Fibroblast of pulmonary artery (primary cell): ENCODE measurements at regions not wholly inside any gene's neighbourhood (a gene's known extent, or its start where the extent isn't known, plus 50 kb on each side); places are given as distances from the start of the nearest gene placed in this dataset.

Experiments
- DNase-seq: peaks from one replicate; pipeline ENCODE4 v3.0.0-alpha.2; 2010; ENCODE audit warnings: low read depth
- H3K4me3 ChIP-seq: replicated peaks from 2 replicates; pipeline ENCODE4 v1.5.1; 2011; ENCODE audit warnings: low read depth, mild to moderate bottlenecking, control low read depth, low read length, moderate library complexity
- CTCF ChIP-seq: IDR thresholded peaks from 2 replicates; pipeline ENCODE4 v1.5.1; 2011; ENCODE audit warnings: mild to moderate bottlenecking, control low read depth, low read length, inconsistent platforms; ENCODE audit errors: missing control alignments

GRCh38 chr1:60740154-60740553 lies 342.2 kb upstream of the NFIA start:
- no peak for DNase-seq
- TF ChIP-seq CTCF = no peak
- no peak overlapping the region for H3K4me3 ChIP-seq

- no peak overlapping the region for H3K4me3 ChIP-seq
- TF ChIP-seq CTCF = no peak
- DNase-seq = no peak
These were observed 342.6 kb upstream of the NFIA start for GRCh38 chr1:60739729-60740128.

- TF ChIP-seq CTCF = no peak
These were observed 349.4 kb upstream of the NFIA start for GRCh38 chr1:60732977-60733401.

GRCh38 chr1:60731321-60731720 lies 351.0 kb upstream of the NFIA start:
- no peak overlapping the region for H3K4me3 ChIP-seq
- no peak for TF ChIP-seq CTCF
- no peak for DNase-seq

More at GRCh38 chr1:60732977-60733401, 349.4 kb upstream of the NFIA start:
- H3K4me3 ChIP-seq = no peak overlapping the region
- no peak for DNase-seq

GRCh38 chr1:60727552-60727951 lies 354.8 kb upstream of the NFIA start:
- DNase-seq = no peak
- TF ChIP-seq CTCF = no peak
- no peak overlapping the region for H3K4me3 ChIP-seq

GRCh38 chr1:60716472-60716871 lies 365.9 kb upstream of the NFIA start:
- no peak overlapping the region for H3K4me3 ChIP-seq
- TF ChIP-seq CTCF = no peak
- DNase-seq = no peak

GRCh38 chr1:60715970-60716369 lies 366.4 kb upstream of the NFIA start:
- no peak for DNase-seq
- no peak overlapping the region for H3K4me3 ChIP-seq
- TF ChIP-seq CTCF = no peak
